ENCODE measurements at regions not wholly inside any gene's neighbourhood (a gene's known extent, or its start where the extent isn't known, plus 50 kb on each side); places are given as distances from the start of the nearest gene placed in this dataset.

DNA sequence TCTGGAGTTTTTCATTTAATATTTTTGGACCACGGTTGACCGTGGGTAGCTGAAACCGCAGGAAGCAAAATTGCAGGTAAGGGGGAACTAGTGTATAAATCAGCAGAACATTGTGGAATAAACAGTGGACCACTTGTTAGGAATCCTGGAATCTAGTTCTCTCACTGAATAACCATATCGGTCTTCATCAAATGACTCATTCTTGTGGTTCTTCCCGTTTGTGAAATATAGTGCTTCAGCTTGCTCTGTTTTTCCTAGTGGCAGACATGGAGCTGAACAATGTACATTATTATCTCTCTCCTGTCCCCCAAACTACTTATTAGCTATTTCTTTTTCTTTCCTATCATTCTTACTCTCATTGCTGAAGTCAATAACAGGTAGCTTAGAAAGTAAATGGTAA lies 61.9 kb downstream of the HSPA13 start:
- POLR2A ChIA-PET = interaction anchor here (0.7 kb wide), 1 partner anchor 525 kb away, joined by 3 read pairs; no protein-coding TSS in a partner anchor
- Mint-ChIP-seq H3K4me3 (no peak overlapping the region), H3K27me3 (peaks cover 17% of the 10 kb centered on the region), H3K4me1 (no peaks in the 10 kb centered on the region), H3K27ac (no peak overlapping the region), H3K9me3 (no peaks in the 10 kb centered on the region), H3K36me3 (ENCODE audit: low read depth) (no peaks in the 10 kb centered on the region)
- intact Hi-C loops (cut with micrococcal nuclease) = no loop called here
- no peak for ATAC-seq (ENCODE audit: low read depth)
- TF ChIP-seq, protein P1, sequence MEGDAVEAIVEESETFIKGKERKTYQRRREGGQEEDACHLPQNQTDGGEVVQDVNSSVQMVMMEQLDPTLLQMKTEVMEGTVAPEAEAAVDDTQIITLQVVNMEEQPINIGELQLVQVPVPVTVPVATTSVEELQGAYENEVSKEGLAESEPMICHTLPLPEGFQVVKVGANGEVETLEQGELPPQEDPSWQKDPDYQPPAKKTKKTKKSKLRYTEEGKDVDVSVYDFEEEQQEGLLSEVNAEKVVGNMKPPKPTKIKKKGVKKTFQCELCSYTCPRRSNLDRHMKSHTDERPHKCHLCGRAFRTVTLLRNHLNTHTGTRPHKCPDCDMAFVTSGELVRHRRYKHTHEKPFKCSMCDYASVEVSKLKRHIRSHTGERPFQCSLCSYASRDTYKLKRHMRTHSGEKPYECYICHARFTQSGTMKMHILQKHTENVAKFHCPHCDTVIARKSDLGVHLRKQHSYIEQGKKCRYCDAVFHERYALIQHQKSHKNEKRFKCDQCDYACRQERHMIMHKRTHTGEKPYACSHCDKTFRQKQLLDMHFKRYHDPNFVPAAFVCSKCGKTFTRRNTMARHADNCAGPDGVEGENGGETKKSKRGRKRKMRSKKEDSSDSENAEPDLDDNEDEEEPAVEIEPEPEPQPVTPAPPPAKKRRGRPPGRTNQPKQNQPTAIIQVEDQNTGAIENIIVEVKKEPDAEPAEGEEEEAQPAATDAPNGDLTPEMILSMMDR (IDR thresholded peaks at IDR 0.05) = no peak
- CTCF ChIA-PET = no interaction called here
- DNase-seq = no peak

DNA sequence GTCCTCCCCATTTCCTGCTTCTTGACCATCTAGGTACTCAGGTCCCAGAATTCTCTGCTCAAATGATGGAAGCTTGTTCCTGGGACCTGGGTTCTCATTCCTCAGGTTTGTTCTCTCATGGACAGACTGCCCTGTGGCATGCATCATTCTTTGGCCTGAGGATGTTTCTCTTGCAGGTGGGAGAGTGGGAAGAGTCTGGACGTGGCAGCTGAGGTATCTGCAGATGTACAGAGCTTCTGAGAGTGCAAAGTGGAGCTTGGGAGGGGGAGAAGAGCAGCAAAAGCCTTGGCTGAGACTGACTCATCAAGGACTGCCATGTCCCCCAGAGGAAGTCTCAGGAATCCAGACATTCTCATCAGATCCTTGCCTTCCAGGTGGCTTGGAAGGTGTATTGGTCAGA lies 63.1 kb downstream of the HSPA13 start:
- ChIA-PET CTCF (no interaction called here), POLR2A (no interaction called here)
- Mint-ChIP-seq H3K27ac (no peak overlapping the region), H3K4me1 (no peaks in the 10 kb centered on the region), H3K4me3 (no peak overlapping the region), H3K9me3 (no peaks in the 10 kb centered on the region), H3K36me3 (ENCODE audit: low read depth) (no peaks in the 10 kb centered on the region), H3K27me3 (peaks cover 11% of the 10 kb centered on the region)
- intact Hi-C loops (cut with micrococcal nuclease) = no loop called here
- no peak for DNase-seq
- TF ChIP-seq, protein P1 (IDR thresholded peaks at IDR 0.05) = no peak
- no peak for ATAC-seq (ENCODE audit: low read depth)

DNA sequence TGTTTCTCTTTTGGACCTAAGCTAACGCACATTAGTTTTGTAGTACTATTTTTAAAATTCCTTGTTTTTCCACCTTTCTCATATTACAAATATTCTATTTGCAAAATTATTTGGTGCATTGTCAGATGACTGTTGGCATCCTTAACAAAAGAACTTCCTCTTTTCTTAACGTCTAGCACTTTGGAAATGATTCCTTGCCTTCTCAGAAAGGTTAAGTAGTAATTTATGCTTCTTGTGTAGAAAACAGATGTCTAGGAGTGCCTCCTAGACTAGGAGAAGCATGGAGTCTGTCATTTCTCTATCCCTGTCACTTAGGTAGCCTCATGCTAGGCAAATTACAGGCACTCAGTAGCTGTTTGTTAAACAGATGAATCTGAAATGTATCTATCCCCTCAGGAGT lies 64.4 kb downstream of the HSPA13 start:
- ChIA-PET CTCF (no interaction called here), POLR2A (no interaction called here)
- ATAC-seq (ENCODE audit: low read depth) (no peak), DNase-seq (no peak)
- intact Hi-C loops (cut with micrococcal nuclease) = no loop called here
- no peaks in the 10 kb centered on the region for H3K4me1 Mint-ChIP-seq
- H3K4me3 Mint-ChIP-seq = no peak overlapping the region
- TF ChIP-seq, protein P1 (IDR thresholded peaks at IDR 0.05) = no peak
- H3K36me3 Mint-ChIP-seq (ENCODE audit: low read depth) = no peaks in the 10 kb centered on the region
- H3K27me3 Mint-ChIP-seq = peaks cover 10% of the 10 kb centered on the region
- H3K27ac Mint-ChIP-seq = no peak overlapping the region
- H3K9me3 Mint-ChIP-seq = no peaks in the 10 kb centered on the region

DNA sequence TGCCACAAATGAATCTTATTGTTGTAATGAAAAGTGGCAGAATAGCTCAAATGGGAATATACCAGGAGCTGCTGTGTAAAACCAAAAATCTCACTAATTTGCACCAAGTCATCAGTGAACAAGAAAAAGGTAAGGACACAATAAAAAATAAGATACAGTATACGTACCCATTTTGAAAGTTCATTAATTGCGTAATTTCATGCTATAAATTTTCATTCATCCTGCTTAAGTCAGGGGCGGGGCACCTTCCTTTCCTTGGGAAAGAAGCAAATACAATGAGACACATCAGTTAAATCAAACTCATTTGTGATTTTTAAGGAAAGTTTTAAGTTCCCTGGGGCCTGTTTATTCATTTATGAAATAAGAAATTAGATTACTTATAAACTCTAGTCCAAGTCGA lies 65.4 kb downstream of the HSPA13 start:
- ChIA-PET CTCF (no interaction called here), POLR2A (no interaction called here)
- ATAC-seq (ENCODE audit: low read depth) (no peak), DNase-seq (no peak)
- TF ChIP-seq, protein P1 (IDR thresholded peaks at IDR 0.05) = no peak
- Mint-ChIP-seq H3K9me3 (no peaks in the 10 kb centered on the region), H3K27ac (no peak overlapping the region), H3K4me1 (no peaks in the 10 kb centered on the region), H3K27me3 (peaks cover 10% of the 10 kb centered on the region), H3K36me3 (ENCODE audit: low read depth) (no peaks in the 10 kb centered on the region), H3K4me3 (no peak overlapping the region)
- intact Hi-C loops (cut with micrococcal nuclease) = no loop called here

DNA sequence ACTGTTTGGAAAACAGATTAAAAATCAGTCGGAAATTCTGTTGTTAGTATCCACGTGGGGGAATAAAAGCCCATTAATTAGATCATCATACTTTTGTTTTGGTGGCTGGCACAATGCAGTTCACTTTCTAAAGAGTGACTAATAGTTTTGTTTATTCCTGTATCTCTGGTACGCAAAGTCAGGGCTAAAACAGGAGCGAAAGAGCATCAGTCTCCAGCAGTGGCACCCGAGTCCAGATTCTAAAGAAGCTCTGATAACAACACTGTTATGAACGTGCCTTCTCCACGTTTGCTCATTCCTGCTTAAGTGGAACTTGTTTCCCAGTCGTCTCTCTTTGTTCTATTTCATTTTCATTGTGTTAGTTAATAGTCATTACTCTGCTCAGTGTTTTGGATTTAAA lies 69.6 kb downstream of the HSPA13 start:
- peaks cover 1% of the 10 kb centered on the region for H3K4me1 Mint-ChIP-seq
- CTCF ChIA-PET = no interaction called here
- no peaks in the 10 kb centered on the region for H3K27me3 Mint-ChIP-seq
- H3K36me3 Mint-ChIP-seq (ENCODE audit: low read depth) = no peaks in the 10 kb centered on the region
- DNase-seq (no peak), ATAC-seq (ENCODE audit: low read depth) (no peak)
- H3K27ac Mint-ChIP-seq = no peak overlapping the region
- intact Hi-C loops (cut with micrococcal nuclease) = no loop called here
- POLR2A ChIA-PET = no interaction called here
- no peak overlapping the region for H3K4me3 Mint-ChIP-seq
- TF ChIP-seq, protein P1 (IDR thresholded peaks at IDR 0.05) = no peak
- no peaks in the 10 kb centered on the region for H3K9me3 Mint-ChIP-seq

Data from activated B cell treated with CpG ODN at 0.5 μM for 24 hours (primary cell).